H1 (cell line): ENCODE measurements at regions not wholly inside any gene's neighbourhood (a gene's known extent, or its start where the extent isn't known, plus 50 kb on each side); places are given as distances from the start of the nearest gene placed in this dataset.

Experiments
- BCL11A ChIP-seq, 2 experiments: IDR thresholded peaks; one replicate each; pipeline ENCODE4 v1.6.1; 2011; ENCODE audit warnings: low read depth in 2 of 2, low read length in 2 of 2, mild to moderate bottlenecking in 2 of 2
- BRCA1 ChIP-seq: IDR thresholded peaks from 2 replicates; pipeline ENCODE4 v1.6.1; 2012; ENCODE audit warnings: low read depth, low read length, improper control_type of control experiment
- KDM1A ChIP-seq: fragments of 200-600, 300-600 bp; sonication (generic); IDR thresholded peaks from 2 replicates; pipeline ENCODE4 v1.7.1; 2016; ENCODE audit warnings: mild to moderate bottlenecking, low read length, borderline replicate concordance
- NRF1 ChIP-seq: IDR thresholded peaks from 2 replicates; pipeline ENCODE4 v1.6.1; 2011; ENCODE audit warnings: mild to moderate bottlenecking, low read depth, low read length, improper control_type of control experiment

GRCh38 chr1:50354813-50355212, 68.4 kb downstream of the DMRTA2 start (continued):
- no peak for TF ChIP-seq KDM1A
- TF ChIP-seq BRCA1, result no peak
- TF ChIP-seq BCL11A (IDR thresholded peaks at IDR 0.05; ENCODE audit: low read depth in 2 of 2, low read length in 2 of 2), result no peak
- TF ChIP-seq NRF1, result no peak
- TF ChIP-seq, all 59 proteins: peak for 0
